SIG-M5 treated with dmso at 0.1 percent for 504 hours (cell line): ENCODE measurements at regions not wholly inside any gene's neighbourhood (a gene's known extent, or its start where the extent isn't known, plus 50 kb on each side); places are given as distances from the start of the nearest gene placed in this dataset.
"Not testable (repeated sequence)": the region's sequence is repeated elsewhere in the genome, so short reads cannot be mapped to it uniquely, and the experiment has no call there.

Experiments
- DNase-seq: peaks from one replicate; lab custom pipeline; 2025; ENCODE audit not compliant: unreplicated experiment; lab: John Stamatoyannopoulos, UW

DNA sequence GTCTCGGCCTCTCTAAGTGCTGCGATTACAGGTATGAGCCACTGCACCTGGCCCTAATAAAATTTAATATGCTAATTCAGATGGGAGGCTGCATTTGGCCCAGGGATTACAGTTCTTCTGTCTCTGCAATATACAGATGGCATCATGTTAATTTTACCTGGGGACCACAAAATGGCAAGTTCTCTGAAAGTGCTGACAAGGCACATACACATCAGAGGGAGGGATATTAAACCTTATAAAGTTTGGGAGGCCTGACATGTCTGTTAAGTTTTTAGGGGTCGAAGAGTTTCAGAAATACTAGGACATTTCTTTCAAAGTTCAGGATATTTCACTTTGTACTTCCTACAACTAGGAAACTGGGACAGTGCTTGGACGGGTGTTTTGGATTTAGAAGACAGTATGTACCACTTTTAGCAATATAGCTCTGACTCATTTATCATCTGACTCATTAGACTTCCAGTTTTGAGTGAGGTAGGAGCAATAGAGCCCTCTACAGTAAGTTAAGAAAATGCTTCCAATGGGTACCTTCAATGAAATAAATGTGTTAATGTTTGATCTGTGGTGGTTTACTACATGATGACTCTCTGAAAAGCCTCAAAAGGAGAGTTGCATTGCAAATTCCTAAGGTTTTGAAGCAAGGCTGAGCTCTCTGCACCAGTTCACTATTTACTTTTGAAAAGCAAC is 981.0 kb upstream of the HS3ST1 start:
- peak; percentile 0 for DNase-seq

DNA sequence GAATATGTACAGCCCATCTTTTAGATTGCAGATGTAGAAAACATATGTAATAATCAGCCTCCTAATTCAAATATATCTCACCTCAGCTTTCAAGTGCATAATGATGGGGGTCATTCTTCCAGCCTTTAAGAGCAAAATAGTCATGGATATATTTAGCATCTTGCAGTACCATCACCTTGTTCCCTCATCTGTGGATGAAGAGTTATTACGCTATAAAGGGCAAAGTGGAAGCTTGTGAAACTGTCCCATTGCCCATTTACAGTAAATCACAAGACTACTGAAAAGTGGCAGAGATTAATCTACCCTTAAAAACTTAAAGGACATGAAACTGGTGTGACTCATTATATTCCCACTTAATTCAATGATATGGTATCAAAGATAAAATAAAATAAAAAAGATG is 979.7 kb upstream of the HS3ST1 start:
- DNase-seq: no peak

DNA sequence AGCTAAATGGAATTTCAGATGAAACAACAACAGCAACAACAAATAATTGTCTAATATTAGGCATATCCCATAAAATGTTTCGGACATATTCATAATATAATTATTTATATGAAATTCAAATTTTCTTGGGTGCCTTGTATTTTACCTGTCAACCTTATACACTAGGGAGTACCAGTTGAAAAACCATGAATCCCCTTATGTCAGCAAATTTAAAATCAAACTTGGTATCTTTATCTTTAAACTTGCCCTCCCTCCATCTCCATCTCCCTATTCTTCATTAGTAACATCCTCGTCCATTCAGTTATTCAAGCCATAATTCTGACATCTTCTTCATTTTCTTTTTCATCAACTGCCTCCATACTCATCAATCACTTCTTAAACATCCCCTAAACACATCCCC is 974.5 kb upstream of the HS3ST1 start:
- no peak for DNase-seq

DNA sequence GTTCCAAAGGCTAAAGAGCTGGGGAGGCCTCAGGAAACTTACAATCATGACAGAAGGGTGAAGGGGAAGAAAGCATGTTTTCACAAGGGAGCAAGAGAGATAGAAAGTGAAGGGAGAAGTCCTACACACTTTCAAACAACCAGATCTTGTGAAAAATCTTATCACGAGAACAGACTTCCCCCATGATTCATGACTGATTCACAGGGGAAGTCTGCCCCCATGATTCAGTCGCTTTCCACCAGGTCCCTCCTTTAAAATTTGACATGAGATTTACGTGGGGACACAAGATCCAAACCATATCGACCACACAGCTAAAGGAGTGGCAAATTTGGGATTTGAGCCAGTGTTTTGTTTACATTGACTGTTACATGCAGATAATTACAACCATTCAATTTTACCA is 971.1 kb upstream of the HS3ST1 start:
- no peak for DNase-seq

DNA sequence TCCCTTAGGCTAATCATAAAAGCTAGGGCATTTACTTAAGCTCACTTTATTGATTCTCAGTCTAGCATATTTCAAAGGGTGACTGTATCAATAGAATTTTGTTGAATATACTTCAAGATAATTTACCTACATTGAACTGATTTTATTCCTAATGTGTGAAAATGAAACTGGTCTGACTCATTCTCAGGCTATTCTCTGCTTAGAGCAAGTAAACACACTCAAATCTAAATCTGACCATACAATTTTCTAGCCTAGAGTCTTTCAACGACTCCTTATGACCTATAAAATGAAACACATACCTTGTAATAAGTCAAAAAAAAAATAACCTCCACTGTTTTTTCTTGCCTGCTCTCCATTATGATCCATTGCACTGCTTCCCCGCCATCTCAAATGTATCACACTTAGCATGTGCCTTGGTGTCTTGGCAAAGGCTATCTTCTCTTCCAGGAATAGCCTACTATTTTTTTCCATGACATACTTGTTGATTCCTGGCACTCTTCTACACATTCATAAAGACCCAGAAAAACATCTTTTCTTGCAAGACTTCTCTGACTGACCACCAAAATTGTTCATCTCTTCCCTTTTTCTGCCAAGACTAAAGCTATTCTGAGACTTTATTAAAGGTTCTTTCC is 965.1 kb upstream of the HS3ST1 start:
- DNase-seq: no peak

DNA sequence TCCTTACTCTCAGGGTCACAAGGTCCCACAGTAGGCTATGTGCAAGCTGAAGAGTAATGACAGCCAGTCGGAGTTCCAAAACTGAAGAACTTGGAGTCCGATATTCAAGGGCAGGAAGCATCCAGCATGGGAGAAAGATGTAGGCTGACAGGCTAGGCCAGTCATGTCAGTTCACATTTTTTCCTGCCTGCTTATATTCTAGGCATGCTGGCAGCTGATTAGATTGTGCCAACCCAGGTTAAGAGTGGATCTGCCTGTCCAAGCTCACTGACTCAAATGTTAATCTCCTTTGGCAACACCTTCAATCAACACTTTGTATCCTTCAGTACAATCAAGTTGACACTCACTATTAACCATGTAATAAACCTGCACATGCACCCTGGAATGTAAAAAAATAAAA is 960.9 kb upstream of the HS3ST1 start:
- no peak for DNase-seq

DNA sequence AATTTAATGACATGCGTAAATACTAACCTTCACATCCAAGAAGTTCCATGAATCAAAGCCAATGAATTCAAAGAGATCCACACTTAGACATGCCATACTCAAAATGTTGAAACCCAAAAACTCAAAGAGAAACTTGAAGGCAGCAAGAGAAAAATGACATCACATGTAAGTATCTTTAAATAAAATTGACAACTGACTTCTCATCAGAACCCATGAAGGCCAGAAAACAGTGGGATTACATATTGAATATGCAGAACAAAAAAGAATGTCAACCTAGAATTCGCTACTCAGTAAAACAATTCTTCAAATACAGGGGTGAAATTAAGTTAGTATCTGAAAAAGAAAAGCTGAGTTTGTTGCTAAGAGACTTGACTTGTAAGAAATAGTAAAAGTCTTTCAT is 953.9 kb upstream of the HS3ST1 start:
- DNase-seq: no peak

DNA sequence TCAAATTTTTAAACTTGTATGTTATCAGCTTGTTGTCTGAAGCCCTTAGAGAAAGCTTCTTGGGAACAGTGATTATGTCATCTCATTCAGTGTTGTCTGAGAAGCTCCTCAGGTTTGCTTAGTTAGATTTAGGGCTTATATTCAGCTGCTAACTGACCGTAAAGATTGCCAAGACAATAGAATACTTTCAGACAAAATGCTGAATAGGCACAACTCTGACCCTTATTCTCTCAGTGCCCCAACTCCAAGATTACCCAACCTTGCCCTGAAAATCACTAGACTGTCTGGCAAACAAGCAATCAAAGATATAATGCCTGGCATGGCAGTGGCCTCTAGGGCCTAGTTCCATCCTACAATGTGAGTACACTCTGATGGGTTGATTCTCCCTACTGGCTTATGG is 950.5 kb upstream of the HS3ST1 start:
- no peak for DNase-seq

DNA sequence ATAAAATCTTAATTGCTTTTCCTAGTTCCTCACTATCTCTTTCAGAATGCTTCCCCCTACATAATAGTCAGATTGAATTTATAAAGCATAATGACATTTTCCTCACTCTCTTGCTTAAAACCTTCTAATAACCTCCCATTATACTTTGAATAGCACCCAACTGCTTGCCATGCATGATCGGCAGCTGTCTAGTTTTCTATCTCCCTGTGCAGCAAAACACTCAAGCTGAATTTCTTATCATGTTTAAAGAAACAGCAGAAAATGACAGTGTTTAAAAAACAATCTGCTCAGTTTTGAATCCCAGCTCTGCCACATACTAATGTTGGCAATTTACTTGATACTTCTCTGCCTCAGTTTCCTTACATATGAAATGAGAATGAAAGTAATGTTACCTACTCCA is 947.1 kb upstream of the HS3ST1 start:
- DNase-seq: no peak

DNA sequence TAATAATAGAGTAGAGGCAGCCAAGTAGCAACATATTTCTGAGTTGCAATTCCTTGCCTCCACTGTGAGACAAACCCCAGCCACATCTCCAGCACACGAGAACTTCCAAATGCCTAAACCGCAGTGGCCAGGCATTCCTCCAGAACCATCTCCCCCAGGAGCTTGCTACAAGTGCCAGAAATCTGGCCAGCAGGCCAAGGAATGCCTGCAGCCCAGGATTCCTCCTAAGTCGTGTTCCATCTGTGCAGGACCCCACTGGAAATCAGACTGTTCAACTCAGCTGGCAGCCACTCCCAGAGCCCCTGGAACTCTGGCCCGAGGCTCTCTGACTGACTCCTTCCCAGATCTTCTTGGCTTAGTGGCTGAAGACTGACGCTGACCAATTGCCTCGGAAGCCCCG is 937.2 kb upstream of the HS3ST1 start:
- DNase-seq: not testable (repeated sequence)

DNA sequence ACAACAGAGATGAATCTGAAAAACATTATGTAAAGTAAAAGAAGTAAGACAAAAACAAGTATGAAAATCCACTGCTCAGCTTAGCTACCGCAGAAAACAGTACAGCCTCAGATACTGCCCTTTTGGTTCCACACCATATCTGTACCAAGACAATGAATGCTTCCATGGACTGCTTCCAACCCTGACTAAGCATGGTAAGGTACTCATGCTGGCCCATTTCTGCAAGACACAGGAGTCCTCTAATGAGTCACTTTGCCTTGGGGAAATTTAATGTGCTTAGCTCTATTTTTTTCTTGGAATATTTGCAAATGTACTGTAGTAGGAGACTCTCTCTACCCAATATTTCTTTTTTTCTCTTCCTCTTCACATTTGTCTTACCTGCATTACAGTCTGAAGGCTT is 931.7 kb upstream of the HS3ST1 start:
- no peak for DNase-seq

DNA sequence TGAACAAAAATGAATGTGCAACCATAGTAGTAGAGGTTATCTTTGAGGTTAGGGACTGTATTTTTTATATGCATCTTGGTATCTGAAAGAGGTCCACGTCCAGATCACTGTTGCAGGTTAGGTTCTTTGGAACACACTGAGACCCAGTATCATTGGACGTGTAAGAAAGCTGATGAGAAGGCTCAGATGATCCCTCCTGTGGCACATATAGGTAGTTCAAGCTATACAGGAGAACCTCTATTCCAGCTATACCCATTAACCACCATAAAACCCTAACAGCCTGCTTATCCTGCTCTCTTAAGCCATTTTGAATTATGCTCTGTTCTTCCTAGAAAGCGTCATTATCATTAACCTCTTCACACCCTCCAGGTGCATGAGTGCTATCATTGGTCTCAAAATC is 930.7 kb upstream of the HS3ST1 start:
- no peak for DNase-seq

DNA sequence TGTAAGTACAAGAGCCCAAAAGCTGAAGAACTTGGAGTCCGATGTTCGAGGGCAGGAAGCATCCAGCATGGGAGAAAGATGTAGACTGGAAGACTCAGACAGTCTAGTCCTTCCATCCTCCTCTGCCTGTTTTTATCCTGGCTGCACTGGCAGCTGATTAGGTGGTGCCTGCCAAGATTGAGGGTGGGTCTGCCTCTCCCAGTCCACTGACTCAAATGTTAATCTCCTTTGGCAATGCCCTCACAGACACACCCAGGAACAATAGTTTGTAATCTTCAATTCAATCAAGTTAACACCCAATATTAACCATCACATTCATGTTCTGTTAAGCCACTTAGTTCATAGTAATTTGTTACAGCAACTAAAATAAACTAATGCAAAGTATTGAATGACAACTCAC is 904.4 kb upstream of the HS3ST1 start:
- not testable (repeated sequence) for DNase-seq

DNA sequence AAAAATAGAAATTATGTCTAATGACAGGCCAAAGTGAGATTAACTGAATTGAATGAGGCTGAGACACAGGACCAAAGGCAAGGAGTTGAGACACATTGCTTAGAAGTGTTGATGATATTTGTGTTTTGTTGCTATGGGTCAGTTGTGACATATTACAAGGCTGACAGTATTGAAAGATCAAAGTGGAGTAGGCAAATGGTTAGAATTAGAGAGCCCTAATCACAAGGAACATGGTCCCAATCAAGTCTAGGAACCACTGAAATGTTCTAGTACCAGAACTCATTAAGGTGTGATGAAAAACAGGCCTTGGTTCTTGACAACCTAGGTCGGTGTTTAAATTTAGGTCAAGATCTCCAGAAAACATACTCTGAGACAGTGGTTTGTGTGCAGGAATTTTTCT is 896.3 kb upstream of the HS3ST1 start:
- DNase-seq: no peak

DNA sequence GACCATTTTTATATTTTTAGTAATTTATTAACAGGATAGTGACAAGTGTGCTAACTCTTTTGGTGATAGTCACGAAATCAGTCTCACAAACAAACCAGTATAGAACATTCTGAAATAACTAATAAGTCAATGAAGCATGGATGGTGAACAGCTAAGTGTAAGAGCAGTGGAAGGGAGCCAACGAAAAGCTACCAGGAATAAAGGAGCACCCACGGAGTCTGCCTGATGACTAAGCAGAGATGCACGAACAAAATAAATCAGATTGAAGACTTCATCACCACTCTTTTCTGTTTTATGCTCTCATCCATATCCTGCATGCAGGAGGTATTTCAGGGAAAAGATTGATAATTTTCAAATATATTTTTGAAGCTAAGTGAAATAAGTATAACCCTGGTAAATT is 891.1 kb upstream of the HS3ST1 start:
- DNase-seq: no peak

DNA sequence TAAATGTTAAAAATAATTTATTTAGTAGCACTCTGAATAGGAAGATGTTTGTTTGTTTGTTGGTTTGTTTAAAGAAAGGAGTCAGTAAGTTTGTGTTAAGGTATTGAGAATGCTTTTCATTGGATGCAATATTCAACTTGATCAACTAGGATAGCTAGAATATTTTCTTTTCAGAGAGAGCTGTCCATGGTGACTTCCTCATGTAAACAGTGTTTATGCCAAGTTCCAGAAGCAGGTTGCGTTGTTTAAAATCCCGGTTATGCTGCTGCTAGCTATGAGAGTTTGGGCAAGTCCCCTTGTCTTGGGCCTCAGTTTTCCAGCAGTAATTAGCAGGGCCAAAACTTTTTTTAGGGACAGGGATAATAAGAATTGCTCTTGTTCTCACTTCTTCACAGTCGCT is 876.2 kb upstream of the HS3ST1 start:
- DNase-seq: no peak

DNA sequence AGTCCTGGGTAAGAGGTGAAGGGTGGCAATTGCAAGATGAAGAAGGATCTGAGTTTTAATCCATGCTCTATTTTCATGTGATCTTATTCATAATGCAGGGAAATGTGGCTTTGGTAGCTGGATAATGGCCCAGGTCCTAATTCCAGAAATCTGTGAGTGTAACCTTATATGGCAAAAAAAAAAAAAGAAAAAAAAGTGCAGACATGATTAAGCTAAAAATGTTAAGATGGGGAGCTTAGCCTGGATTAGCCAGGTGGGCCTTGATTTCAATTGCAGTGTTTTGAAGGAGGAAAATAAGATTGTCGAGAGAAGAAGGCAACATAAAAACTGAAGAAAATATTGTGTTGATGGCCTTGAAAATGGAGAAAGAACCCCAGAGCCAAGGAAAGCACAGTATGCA is 867.7 kb upstream of the HS3ST1 start:
- no peak for DNase-seq

DNA sequence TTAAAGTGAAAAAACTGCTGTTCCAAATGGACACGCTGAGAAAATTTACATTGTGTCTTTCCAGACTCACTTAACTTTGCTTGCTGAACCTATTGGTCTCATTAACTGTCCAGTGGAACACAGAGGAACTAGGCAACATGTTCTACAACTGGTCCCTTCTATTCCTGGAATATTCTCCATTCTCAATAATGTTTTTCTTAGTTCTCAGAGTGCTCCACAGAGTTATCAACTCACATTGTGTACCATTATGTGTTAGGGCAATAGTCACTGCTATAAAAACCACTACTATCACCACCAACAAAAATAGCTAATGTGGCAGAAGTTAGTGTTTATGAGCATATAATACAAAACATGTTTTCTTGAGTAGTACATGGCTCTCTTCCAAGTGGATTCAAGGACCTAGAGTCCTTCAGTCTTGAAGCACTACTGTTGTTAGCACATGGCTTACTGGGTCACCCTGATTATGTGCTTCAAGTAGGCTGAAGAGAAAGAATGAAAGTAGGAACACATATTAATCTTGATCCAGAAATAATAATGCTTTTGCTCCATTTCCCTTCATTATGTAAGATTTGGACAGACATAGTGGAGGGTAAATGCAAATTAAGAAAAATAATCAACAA is 865.3 kb upstream of the HS3ST1 start:
- DNase-seq: no peak

DNA sequence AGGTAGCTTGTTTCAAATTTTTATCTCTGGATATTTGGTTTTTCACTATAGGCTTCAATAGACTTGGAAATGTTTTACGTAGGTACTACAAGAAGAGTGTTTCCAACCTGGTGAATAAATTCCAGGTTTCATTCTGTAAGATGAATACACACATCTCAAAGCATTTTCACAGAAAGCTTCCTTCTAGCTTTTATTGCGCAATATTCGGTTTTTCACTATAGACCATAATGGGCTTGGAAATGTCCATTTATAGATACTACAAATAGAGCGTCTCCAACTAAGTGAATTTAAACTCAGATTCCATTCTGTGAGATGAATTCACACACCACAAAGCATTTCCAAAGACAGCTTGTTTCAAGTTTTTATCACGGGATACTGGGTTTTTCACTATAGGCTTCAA is 857.7 kb upstream of the HS3ST1 start:
- no peak for DNase-seq

DNA sequence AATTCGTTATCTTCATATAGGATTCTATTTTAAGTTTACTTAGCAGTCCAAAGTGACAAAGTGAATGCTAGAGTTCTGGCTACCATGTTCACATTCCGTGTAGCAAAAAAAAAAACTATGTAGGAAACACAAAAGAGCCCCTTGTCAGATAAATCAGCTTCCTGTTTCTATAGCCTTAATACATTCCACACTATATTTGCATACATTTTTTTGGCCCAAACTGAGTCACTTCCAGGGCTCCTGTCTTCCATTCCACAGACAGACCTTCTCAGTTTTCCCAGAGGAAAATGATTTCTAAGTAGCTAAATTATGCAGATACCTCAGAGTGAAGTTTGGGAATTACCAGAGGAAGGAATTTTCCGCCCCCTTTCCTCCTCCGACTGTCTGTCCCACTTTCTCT is 841.9 kb upstream of the HS3ST1 start:
- no peak for DNase-seq

DNA sequence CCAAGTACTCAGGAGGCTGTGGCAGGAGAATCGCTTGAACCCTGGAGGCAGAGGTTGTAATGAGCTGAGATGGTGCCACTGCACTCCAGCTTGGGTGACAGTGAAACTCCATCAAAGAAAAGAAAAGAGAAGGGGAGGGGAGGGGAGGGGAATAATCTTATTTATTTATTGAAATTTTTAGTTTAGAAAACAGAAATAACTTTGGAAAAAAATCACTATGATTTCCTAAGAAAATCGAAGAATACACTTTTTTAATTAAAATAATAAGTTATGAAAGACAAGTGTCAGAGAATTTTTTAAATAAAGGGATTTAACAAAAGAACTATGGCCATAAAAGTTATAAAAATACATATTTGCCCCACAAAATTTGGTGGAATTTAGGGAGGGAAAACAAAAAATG is 836.9 kb upstream of the HS3ST1 start:
- no peak for DNase-seq

DNA sequence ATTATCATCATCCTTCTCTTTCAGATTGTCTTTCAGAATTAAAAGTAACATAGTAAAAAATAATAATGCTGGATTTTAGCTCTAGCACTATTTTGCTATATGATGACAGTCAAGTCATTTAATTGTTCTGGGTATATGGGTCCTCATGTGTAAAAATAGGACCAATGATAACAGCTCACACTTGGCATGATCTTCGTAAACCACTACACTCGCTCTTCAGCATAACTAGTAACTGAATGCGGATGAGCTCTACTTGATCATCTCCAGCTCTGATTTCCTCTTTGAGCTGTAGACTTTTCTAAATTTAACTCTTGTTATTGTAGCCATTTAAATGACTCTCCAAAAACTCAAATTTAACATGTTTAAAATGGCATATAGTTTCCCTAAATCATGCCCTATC is 831.8 kb upstream of the HS3ST1 start:
- DNase-seq: no peak

DNA sequence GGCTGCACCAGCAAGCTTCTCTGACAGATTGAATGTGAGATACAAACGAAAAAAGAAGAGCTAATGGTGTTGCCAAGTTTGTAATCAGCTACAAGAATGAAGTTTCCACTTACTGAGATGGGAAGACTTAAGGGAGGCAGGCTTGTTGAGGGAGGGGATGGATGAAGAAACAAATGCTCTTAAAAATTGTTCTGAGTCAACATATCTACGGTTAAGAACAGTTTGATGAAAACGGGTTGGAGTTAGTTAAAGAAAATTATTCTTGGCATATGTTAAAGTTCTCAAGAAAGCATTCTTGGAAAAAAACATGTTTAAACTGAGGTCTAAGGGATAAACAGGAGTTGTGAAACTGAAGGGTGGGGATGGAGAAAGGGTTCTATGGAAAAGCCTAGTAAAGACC is 816.3 kb upstream of the HS3ST1 start:
- no peak for DNase-seq
